AG09319 (cell line): ENCODE measurements at regions not wholly inside any gene's neighbourhood (a gene's known extent, or its start where the extent isn't known, plus 50 kb on each side); places are given as distances from the start of the nearest gene placed in this dataset.

Source experiments
- DNase-seq: peaks from one replicate; pipeline ENCODE4 v3.0.0-alpha.2; 2010; ENCODE audit warnings: low read depth; ENCODE audit errors: extremely low read depth
- TF ChIP-seq, protein P1 (sequence below): IDR thresholded peaks from 2 replicates; pipeline ENCODE4 v1.5.1; 2011; ENCODE audit warnings: low read depth, mild to moderate bottlenecking, inconsistent platforms, low read length, moderate library complexity

- TF ChIP-seq, protein P1, sequence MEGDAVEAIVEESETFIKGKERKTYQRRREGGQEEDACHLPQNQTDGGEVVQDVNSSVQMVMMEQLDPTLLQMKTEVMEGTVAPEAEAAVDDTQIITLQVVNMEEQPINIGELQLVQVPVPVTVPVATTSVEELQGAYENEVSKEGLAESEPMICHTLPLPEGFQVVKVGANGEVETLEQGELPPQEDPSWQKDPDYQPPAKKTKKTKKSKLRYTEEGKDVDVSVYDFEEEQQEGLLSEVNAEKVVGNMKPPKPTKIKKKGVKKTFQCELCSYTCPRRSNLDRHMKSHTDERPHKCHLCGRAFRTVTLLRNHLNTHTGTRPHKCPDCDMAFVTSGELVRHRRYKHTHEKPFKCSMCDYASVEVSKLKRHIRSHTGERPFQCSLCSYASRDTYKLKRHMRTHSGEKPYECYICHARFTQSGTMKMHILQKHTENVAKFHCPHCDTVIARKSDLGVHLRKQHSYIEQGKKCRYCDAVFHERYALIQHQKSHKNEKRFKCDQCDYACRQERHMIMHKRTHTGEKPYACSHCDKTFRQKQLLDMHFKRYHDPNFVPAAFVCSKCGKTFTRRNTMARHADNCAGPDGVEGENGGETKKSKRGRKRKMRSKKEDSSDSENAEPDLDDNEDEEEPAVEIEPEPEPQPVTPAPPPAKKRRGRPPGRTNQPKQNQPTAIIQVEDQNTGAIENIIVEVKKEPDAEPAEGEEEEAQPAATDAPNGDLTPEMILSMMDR = no peak
- DNase-seq = no peak
Measured at GRCh38 chr11:13869398-13869886, 93.1 kb upstream of the SPON1 start.

- TF ChIP-seq, protein P1 = no peak
- no peak for DNase-seq
Measured at GRCh38 chr11:13874597-13874996, 87.9 kb upstream of the SPON1 start.

DNA sequence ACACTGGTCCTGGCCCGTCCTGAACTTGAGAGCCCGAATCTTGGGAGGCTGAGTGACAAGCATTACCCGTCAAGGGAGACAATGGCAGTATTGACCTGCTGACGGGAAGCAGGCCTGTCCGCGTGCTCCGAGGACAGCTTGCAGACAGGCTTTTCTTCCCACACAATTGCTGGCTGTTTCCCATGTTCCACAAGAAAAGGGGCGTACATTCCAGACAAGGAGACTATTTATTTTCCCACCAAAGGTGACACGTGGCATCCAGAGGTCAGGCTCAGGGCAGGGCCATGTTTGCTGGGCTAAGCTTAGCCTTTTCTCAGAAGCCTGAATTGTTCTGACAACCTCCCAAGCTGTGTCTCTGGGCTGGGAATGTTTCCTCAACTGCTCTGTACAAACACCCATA, 86.9 kb upstream of the SPON1 start:
- TF ChIP-seq, protein P1 = no peak
- DNase-seq = no peak

- TF ChIP-seq, protein P1 = no peak
- DNase-seq = no peak
Measured at GRCh38 chr11:13876423-13876822, 86.1 kb upstream of the SPON1 start.

- no peak for DNase-seq
- TF ChIP-seq, protein P1 = no peak
Measured at GRCh38 chr11:13878077-13878476, 84.4 kb upstream of the SPON1 start.

DNA sequence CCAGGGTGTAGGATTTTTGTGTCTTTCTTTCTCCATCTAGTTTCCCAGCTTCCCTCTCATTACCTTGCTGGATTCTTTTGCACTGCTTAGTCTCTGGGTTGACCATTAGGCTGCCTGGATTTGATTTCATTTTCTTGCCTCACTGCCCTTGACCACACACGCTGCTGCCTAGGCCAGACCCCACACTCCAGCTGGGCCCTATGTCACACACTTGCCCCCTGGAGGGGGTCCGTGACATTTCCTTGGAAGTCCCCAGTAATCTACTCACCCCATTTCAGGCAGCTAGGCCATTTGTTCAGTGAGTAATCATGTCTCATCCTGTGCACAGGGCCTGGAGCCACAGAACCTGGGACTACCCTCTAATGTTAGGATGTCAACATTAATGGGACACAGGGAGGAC, 81.9 kb upstream of the SPON1 start:
- TF ChIP-seq, protein P1 = no peak
- DNase-seq = no peak

- DNase-seq = no peak
- TF ChIP-seq, protein P1 = no peak
Measured at GRCh38 chr11:13881226-13881905, 81.2 kb upstream of the SPON1 start.
